Psoas muscle (tissue), 7 donors: ENCODE measurements at regions not wholly inside any gene's neighbourhood (a gene's known extent, or its start where the extent isn't known, plus 50 kb on each side); places are given as distances from the start of the nearest gene placed in this dataset.
"Not testable (repeated sequence)": the region's sequence is repeated elsewhere in the genome, so short reads cannot be mapped to it uniquely, and the experiment has no call there.

Experiments
- ATAC-seq, 4 donors: fragments of 200-7000 bp; cut with Tn5 transposase; one replicate each; pipeline ENCODE4 v1.9.1; 2020; ENCODE audit warnings: moderate library complexity in 3 of 4, mild to moderate bottlenecking in 2 of 4
- DNase-seq, 2 donors: peaks; one replicate each; pipeline ENCODE4 v3.0.0-alpha.2; 2020
- H3K27ac ChIP-seq: fragments of 200-600 bp; one replicate; pipeline ENCODE4 v1.8.0; 2022
- H3K27me3 ChIP-seq, 3 donors: fragments of 200-600 bp in 1 of 3; one replicate each; pipeline versions ENCODE4 v1.6.1 to v1.8.0; 2013 to 2022; ENCODE audit warnings: low read length in 2 of 3, mild to moderate bottlenecking in 2 of 3, moderate library complexity in 1 of 3; ENCODE audit not compliant: insufficient read depth in 3 of 3
- H3K36me3 ChIP-seq, 2 donors: fragments of 200-600 bp in 1 of 2; one replicate each; pipeline versions ENCODE4 v1.6.1 to v1.8.0; 2013 to 2022; ENCODE audit warnings: low read depth in 1 of 2, mild to moderate bottlenecking in 1 of 2, moderate library complexity in 1 of 2; ENCODE audit not compliant: insufficient read depth in 1 of 2
- H3K4me1 ChIP-seq: fragments of 200-600 bp; one replicate; pipeline ENCODE4 v1.8.0; 2022
- H3K4me3 ChIP-seq: fragments of 200-600 bp; one replicate; pipeline ENCODE4 v1.8.0; 2022; ENCODE audit warnings: mild to moderate bottlenecking
- H3K9me3 ChIP-seq: fragments of 200-600 bp; one replicate; pipeline ENCODE4 v1.8.0; 2022
- CTCF ChIP-seq: fragments of 200-600 bp; IDR thresholded peaks from one replicate; pipeline ENCODE4 v1.8.0; 2022; ENCODE audit warnings: antibody characterized with exemption
- WGBS, 3 donors: extraction: QIAGEN DNeasy Blood & Tissue Kit; methylation state at CpG; one replicate each; pipeline versions ENCODE4 v1.1.6 to v1.1.7; 2013; 5-methylcytosine and 5-hydroxymethylcytosine counted together
- intact Hi-C, 2 donors: fragments of 100-400 bp; cut with DNase I; formaldehyde crosslinking; loops; one replicate each; pipeline versions ENCODE4 v1.11.0 to v1.14.2; 2022
- donor health status: healthy with polysubstance abuse.
- donor health status: DM: no; HTN: no; CAD: no; lungs with moderate emphysema.
- donor health status: Bipolar disorder and iron deficiency.
- donor health status: healthy.
- donor health status: DM: yes; HTN: yes; CAD: no.
- donor health status: DM: no; HTN: no; CAD: no.
- donor health status: DM: yes; HTN: yes; CAD: no.

- H3K36me3 ChIP-seq = no peaks in the 10 kb centered on the region
- DNase-seq = no peak
Observed at GRCh38 chr12:105887131-105887530, 251.6 kb downstream of the NUAK1 start.

GRCh38 chr12:105888696-105889095, 250.1 kb downstream of the NUAK1 start:
- intact Hi-C loops = no loop called here
- Histone ChIP-seq H3K36me3 (no peaks in the 10 kb centered on the region), H3K9me3 (no peaks in the 10 kb centered on the region), H3K4me1 (no peaks in the 10 kb centered on the region), H3K4me3 (no peak overlapping the region), H3K27ac (no peak overlapping the region), H3K27me3 (no peaks in the 10 kb centered on the region)
- ATAC-seq (no peak), DNase-seq (no peak)
- TF ChIP-seq CTCF = no peak
- WGBS, 3 donors = 56 to 68% (median 61%) methylated on average over 4 of the region's 4 CpGs

More at GRCh38 chr12:105887131-105887530, 251.6 kb downstream of the NUAK1 start:
- Histone ChIP-seq H3K4me3 (no peak overlapping the region), H3K27ac (no peak overlapping the region), H3K27me3 (no peaks in the 10 kb centered on the region), H3K4me1 (no peaks in the 10 kb centered on the region), H3K9me3 (no peaks in the 10 kb centered on the region)
- ATAC-seq = no peak
- TF ChIP-seq CTCF = no peak
- intact Hi-C loops = no loop called here
- WGBS, 3 donors = 89 to 94% (median 90%) methylated on average over 3 of the region's 3 CpGs

- WGBS, 3 donors = 55 to 82% (median 60%) methylated on average over 4 of the region's 4 CpGs
- H3K27ac ChIP-seq = no peak overlapping the region
Observed at GRCh38 chr12:105892362-105892910, 246.3 kb downstream of the NUAK1 start.

GRCh38 chr12:105895197-105895832, 243.4 kb downstream of the NUAK1 start:
- H3K4me1 ChIP-seq, H3K27ac ChIP-seq, H3K27me3 ChIP-seq, H3K4me3 ChIP-seq, H3K36me3 ChIP-seq, DNase-seq, ATAC-seq, H3K9me3 ChIP-seq, intact Hi-C loops: not testable (repeated sequence)
- WGBS, 3 donors = 83 to 89% (median 85%) methylated on average over 10 of the region's 10 CpGs

More at GRCh38 chr12:105892362-105892910, 246.3 kb downstream of the NUAK1 start:
- no peaks in the 10 kb centered on the region for H3K4me1 ChIP-seq
- no peaks in the 10 kb centered on the region for H3K36me3 ChIP-seq
- H3K9me3 ChIP-seq = no peaks in the 10 kb centered on the region
- DNase-seq (no peak), ATAC-seq (no peak)
- intact Hi-C loops = no loop called here
- TF ChIP-seq CTCF = no peak
- no peak overlapping the region for H3K4me3 ChIP-seq
- H3K27me3 ChIP-seq = no peaks in the 10 kb centered on the region

- Histone ChIP-seq H3K27ac (no peak overlapping the region), H3K36me3 (no peaks in the 10 kb centered on the region), H3K9me3 (no peaks in the 10 kb centered on the region), H3K27me3 (no peaks in the 10 kb centered on the region), H3K4me3 (no peak overlapping the region), H3K4me1 (no peaks in the 10 kb centered on the region)
- intact Hi-C loops = no loop called here
- no peak for TF ChIP-seq CTCF
- ATAC-seq = no peak
- 62 to 68% (median 67%) methylated on average over 1 of the region's 1 CpG for WGBS, 3 donors
- DNase-seq = no peak
Observed at GRCh38 chr12:105897311-105897725, 241.4 kb downstream of the NUAK1 start.

GRCh38 chr12:105898271-105898670, 240.5 kb downstream of the NUAK1 start:
- 70 to 88% (median 84%) methylated on average over 6 of the region's 6 CpGs for WGBS, 3 donors
- H3K4me1 ChIP-seq, H3K36me3 ChIP-seq, H3K27ac ChIP-seq, ATAC-seq, DNase-seq, H3K4me3 ChIP-seq, H3K9me3 ChIP-seq, intact Hi-C loops, H3K27me3 ChIP-seq: not testable (repeated sequence)
